Lower leg skin (tissue), 4 donors: ENCODE measurements at regions not wholly inside any gene's neighbourhood (a gene's known extent, or its start where the extent isn't known, plus 50 kb on each side); places are given as distances from the start of the nearest gene placed in this dataset.

ENCODE experiments used
- DNase-seq, 2 donors: peaks; one replicate each; pipeline ENCODE4 v3.0.0-alpha.2; 2019; ENCODE audit warnings: low spot score in 2 of 2
- H3K4me3 ChIP-seq: fragments of 200-600 bp; sonication (generic); 2 replicates; pipeline ENCODE4 v1.5.1; 2017; ENCODE audit warnings: mild to moderate bottlenecking, low read depth; ENCODE audit not compliant: poor library complexity, severe bottlenecking
- CTCF ChIP-seq, 3 donors: fragments of 450-650 bp; IDR thresholded peaks; one replicate each; pipeline ENCODE4 v1.5.1; 2016; ENCODE audit warnings: antibody characterized with exemption in 3 of 3, mild to moderate bottlenecking in 3 of 3, moderate library complexity in 2 of 3
- POLR2A ChIP-seq, 2 donors: fragments of 450-650 bp; IDR thresholded peaks; one replicate each; pipeline ENCODE4 v1.6.1; 2016 to 2017; ENCODE audit warnings: antibody characterized with exemption in 2 of 2, mild to moderate bottlenecking in 1 of 2, moderate library complexity in 1 of 2
- WGBS, 2 donors: methylation state at CpG; one replicate each; pipeline ENCODE4 v1.1.5; 2018; 5-methylcytosine and 5-hydroxymethylcytosine counted together
- intact Hi-C: fragments of 100-400 bp; cut with DNase I; formaldehyde crosslinking; loops from one replicate; pipeline ENCODE4 v1.15.0; 2023; ENCODE audit warnings: low total_unique reads

DNA sequence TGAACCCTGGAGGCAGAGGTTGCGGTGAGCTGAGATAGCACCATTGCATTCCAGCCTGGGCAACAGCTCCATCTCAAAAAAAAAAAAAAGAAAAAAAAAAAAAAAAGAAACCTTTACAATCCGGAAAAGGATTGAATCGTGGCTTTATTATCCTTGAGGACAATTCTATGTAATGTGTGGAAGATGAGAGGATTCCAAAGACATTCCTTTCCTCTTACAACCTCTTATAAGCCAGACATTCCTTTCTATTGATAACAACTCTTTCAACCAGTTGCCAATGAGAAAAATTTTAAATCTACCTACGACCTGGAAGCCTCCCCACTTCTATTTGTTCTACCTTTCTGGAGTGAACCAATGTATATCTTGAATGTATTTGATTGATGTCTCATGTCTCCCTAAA is 91.2 kb upstream of the EEF1E1 start:
- 67 to 68% methylated on average over 4 of the region's 4 CpGs for WGBS, 2 donors
- TF ChIP-seq CTCF (IDR thresholded peaks at IDR 0.05) (no peak), POLR2A (IDR thresholded peaks at IDR 0.05) (no peak)
- intact Hi-C loops = no loop called here
- H3K4me3 ChIP-seq = no peak overlapping the region
- no peak for DNase-seq

- intact Hi-C loops = no loop called here
- TF ChIP-seq POLR2A (IDR thresholded peaks at IDR 0.05) = no peak
- TF ChIP-seq CTCF (IDR thresholded peaks at IDR 0.05) = no peak
- DNase-seq = no peak
- no peak overlapping the region for H3K4me3 ChIP-seq
Measured at GRCh38 chr6:8192597-8192996, 90.2 kb upstream of the EEF1E1 start.

DNA sequence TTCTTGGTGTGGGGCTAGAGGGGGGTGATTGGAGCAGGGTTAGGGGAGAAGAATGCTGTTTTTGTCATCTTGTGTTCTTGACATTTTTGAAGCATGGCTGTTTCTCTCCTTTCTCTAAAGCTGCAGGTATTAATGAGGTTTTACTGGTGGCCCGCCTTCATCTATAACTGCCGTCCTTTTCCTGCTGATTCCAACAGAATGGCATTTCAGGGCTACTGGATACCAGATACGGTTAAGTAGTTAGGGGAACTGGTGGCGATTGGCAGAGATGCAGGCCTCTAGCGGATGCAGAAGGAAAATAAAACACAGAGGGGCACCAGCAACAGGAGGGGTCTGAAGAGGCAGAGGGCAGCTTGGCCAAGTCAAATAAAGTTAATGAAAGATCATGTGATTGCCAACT is 89.7 kb upstream of the EEF1E1 start:
- intact Hi-C loops = no loop called here
- TF ChIP-seq POLR2A (IDR thresholded peaks at IDR 0.05) (no peak), CTCF (IDR thresholded peaks at IDR 0.05) (no peak)
- WGBS, 2 donors = 61 to 68% methylated on average over 5 of the region's 5 CpGs
- no peak for DNase-seq
- no peak overlapping the region for H3K4me3 ChIP-seq

DNA sequence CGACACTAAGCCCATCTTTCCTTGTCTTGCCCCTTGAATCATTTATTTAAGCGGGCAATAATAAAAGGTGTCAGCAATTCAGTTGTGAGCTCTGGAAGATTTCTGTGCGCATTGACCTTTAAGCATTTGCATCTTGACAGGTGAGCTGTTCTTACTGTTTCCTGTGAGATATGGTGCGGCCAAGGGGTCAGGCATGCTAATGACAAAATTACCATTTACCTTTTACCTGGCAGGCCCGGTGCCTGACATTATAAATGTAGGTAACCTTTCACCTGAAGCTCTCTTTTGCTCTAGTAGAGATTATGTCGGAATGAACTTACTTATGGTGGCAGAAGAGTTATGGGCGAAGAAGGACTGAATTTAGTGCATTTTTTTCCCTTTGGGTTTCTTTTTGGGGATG is 89.3 kb upstream of the EEF1E1 start:
- intact Hi-C loops = no loop called here
- TF ChIP-seq CTCF (IDR thresholded peaks at IDR 0.05) = no peak
- no peak for TF ChIP-seq POLR2A (IDR thresholded peaks at IDR 0.05)
- no peak overlapping the region for H3K4me3 ChIP-seq
- DNase-seq = no peak
- WGBS, 2 donors = 76 to 77% methylated on average over 7 of the region's 7 CpGs

DNA sequence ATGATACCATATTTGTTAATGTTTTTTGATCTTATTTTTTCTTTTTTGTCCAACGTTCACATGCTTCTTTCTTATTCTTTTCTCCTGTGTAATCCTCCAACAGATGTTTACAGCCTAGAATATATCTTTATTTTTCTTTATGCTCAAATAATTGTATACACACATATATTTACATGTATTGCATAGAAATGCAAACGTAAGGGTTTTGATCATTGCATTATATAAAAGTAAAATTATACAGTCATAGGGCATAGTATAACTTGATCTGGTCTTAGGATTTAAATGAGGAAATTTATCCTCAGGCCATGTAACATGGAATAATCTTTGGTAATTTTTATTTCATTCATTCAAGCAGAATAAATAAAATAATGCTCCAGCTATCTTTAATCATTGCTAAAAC is 84.9 kb upstream of the EEF1E1 start:
- TF ChIP-seq CTCF (IDR thresholded peaks at IDR 0.05) = no peak
- no peak for TF ChIP-seq POLR2A (IDR thresholded peaks at IDR 0.05)
- 86 to 87% methylated on average over 2 of the region's 2 CpGs for WGBS, 2 donors
- no peak overlapping the region for H3K4me3 ChIP-seq
- no peak for DNase-seq
- intact Hi-C loops = no loop called here

DNA sequence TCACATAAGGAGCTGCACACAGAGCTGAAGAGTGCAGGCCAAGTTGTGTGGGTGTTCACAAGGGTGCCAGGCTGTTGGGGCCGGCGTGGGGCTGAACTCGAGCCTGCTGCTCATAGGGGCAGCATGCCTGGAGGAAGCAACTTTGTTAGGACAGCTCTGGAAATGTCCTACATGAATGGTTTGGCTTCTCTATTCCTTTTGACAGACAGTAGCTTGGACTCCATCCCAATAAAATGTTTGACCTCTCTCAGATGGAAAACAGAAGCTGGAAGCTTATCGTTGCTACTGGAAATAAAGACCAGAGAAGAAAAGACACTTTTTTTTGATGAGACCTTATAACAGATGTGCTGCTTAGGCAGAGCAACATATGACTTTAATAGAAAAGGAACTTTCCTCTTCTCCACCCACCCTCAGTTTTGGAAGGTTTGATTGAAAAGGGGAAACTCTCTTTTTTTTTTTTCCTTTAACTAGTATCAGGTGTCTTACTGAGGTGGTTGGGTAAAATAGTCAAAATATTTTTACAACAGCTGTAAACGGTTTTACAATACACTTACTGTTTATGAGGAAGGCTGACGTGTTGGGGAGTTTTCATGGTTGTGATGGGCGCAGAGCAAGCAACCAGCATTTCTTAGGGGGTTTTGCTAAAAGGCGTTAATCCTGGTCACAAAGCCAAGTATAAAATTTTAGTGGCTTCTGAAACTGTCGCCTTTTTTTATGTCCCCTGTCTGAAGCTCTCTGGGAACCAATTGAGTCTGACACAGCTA is 80.7 kb upstream of the EEF1E1 start:
- WGBS, 2 donors = 35 to 36% methylated on average over 9 of the region's 9 CpGs
- intact Hi-C loops = no loop called here

More for the DNA sequence above, 80.7 kb upstream of the EEF1E1 start:
- no peak for TF ChIP-seq POLR2A (IDR thresholded peaks at IDR 0.05)
- no peak for TF ChIP-seq CTCF (IDR thresholded peaks at IDR 0.05)
- DNase-seq = no peak
- no peak overlapping the region for H3K4me3 ChIP-seq
